ENCODE measurements at regions not wholly inside any gene's neighbourhood (a gene's known extent, or its start where the extent isn't known, plus 50 kb on each side); places are given as distances from the start of the nearest gene placed in this dataset.

- TF ChIP-seq, protein P1, sequence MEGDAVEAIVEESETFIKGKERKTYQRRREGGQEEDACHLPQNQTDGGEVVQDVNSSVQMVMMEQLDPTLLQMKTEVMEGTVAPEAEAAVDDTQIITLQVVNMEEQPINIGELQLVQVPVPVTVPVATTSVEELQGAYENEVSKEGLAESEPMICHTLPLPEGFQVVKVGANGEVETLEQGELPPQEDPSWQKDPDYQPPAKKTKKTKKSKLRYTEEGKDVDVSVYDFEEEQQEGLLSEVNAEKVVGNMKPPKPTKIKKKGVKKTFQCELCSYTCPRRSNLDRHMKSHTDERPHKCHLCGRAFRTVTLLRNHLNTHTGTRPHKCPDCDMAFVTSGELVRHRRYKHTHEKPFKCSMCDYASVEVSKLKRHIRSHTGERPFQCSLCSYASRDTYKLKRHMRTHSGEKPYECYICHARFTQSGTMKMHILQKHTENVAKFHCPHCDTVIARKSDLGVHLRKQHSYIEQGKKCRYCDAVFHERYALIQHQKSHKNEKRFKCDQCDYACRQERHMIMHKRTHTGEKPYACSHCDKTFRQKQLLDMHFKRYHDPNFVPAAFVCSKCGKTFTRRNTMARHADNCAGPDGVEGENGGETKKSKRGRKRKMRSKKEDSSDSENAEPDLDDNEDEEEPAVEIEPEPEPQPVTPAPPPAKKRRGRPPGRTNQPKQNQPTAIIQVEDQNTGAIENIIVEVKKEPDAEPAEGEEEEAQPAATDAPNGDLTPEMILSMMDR (IDR thresholded peaks at IDR 0.05) = no peak
- TF ChIP-seq POLR2A (IDR thresholded peaks at IDR 0.05) (no peak), POLR2AphosphoS5 (IDR thresholded peaks at IDR 0.05) (no peak)
These were observed 444.8 kb downstream of the SOX6 start for GRCh38 chr11:15911377-15912044.
